ENCODE measurements at regions not wholly inside any gene's neighbourhood (a gene's known extent, or its start where the extent isn't known, plus 50 kb on each side); places are given as distances from the start of the nearest gene placed in this dataset.
"Not testable (repeated sequence)": the region's sequence is repeated elsewhere in the genome, so short reads cannot be mapped to it uniquely, and the experiment has no call there.

DNA sequence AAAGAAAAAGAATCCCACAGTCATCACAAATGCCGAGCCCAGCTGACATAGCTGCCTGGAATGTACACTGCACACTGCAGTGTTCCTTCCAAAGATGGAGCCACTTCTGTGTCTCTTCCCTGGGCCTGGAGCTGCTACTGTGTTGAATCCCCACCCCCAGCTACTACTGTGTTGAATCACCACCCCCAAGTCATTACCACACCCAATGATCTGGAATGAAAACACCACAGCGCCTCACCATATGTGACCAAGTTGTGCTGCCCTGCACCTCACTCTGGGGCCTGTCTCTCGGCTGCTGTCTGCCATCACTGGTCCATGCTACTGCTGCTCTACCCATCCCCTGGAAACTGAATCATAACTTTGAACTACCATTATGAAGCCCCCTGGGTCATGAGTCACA is 861.2 kb downstream of the UQCRFS1 start:
- no peaks in the 10 kb centered on the region for H3K36me3 ChIP-seq (ENCODE audit: control insufficient read depth in 3 of 3, insufficient read depth in 3 of 3, low read length in 3 of 3)
- no peak overlapping the region for H3K9ac ChIP-seq (ENCODE audit: low read depth in 1 of 3, low read length in 3 of 3)
- H3K4me1 ChIP-seq (ENCODE audit: control insufficient read depth in 3 of 3, insufficient read depth in 3 of 3, low read length in 3 of 3) = no peaks in the 10 kb centered on the region
- peaks cover 0 to 3% (median 0%) of the 10 kb centered on the region in 3 donors for H3K9me3 ChIP-seq (ENCODE audit: control insufficient read depth in 3 of 3, low read length in 3 of 3)
- no peak overlapping the region for H3K27ac ChIP-seq (ENCODE audit: low read depth, low read length)
- no peaks in the 10 kb centered on the region for H3K27me3 ChIP-seq (ENCODE audit: control insufficient read depth in 3 of 3, insufficient read depth in 3 of 3, low read length in 3 of 3)
- no peak overlapping the region for H3K4me3 ChIP-seq (ENCODE audit: low read length in 3 of 3)

DNA sequence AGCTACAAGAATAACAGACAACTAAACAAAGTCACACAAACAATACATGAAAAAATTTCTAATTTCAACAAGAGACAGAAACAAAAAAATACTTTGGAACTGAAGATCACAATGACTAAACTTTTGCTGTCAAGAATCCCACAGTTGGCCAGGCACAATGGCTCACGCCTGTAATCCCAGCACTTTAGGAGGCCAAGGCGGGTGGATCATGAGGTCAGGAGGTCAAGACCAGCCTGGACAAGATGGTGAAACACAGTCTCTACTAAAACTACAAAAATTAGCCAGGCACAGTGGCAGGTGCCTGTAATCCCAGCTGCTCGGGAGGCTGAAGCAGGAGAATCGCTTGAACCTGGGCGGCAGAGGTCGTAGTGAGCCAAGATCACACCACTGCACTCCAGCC is 861.6 kb downstream of the UQCRFS1 start:
- H3K27me3 ChIP-seq (ENCODE audit: control insufficient read depth in 3 of 3, insufficient read depth in 3 of 3, low read length in 3 of 3); H3K9me3 ChIP-seq (ENCODE audit: control insufficient read depth in 3 of 3, low read length in 3 of 3); H3K4me3 ChIP-seq (ENCODE audit: low read length in 3 of 3); H3K36me3 ChIP-seq (ENCODE audit: control insufficient read depth in 3 of 3, insufficient read depth in 3 of 3, low read length in 3 of 3); H3K27ac ChIP-seq (ENCODE audit: low read depth, low read length); H3K4me1 ChIP-seq (ENCODE audit: control insufficient read depth in 3 of 3, insufficient read depth in 3 of 3, low read length in 3 of 3); H3K9ac ChIP-seq (ENCODE audit: low read depth in 1 of 3, low read length in 3 of 3): not testable (repeated sequence)

DNA sequence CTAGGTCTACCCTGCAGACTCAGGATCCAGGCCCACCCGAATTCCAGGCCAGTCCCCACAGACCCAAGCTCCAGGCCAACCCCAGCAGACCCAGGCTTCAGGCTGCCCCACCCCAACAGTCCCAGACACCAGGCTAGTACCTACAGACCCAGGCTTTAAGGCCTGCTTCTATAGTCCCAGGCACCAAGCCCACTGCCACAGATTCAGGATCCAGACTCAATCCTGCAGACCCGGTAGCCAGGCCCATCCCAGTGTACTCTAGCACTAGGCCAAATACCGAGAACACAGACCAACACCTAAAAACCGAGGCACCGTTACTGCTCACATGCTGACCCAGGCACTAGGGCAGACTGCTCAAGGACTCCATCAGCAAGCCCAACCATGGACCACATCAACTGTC is 862.3 kb downstream of the UQCRFS1 start:
- H3K4me3 ChIP-seq (ENCODE audit: low read length in 3 of 3) = no peak overlapping the region
- no peaks in the 10 kb centered on the region for H3K27me3 ChIP-seq (ENCODE audit: control insufficient read depth in 3 of 3, insufficient read depth in 3 of 3, low read length in 3 of 3)
- no peak overlapping the region for H3K9ac ChIP-seq (ENCODE audit: low read depth in 1 of 3, low read length in 3 of 3)
- no peaks in the 10 kb centered on the region for H3K4me1 ChIP-seq (ENCODE audit: control insufficient read depth in 3 of 3, insufficient read depth in 3 of 3, low read length in 3 of 3)
- no peak overlapping the region for H3K27ac ChIP-seq (ENCODE audit: low read depth, low read length)
- H3K36me3 ChIP-seq (ENCODE audit: control insufficient read depth in 3 of 3, insufficient read depth in 3 of 3, low read length in 3 of 3) = no peaks in the 10 kb centered on the region
- peaks cover 0 to 3% (median 0%) of the 10 kb centered on the region in 3 donors for H3K9me3 ChIP-seq (ENCODE audit: control insufficient read depth in 3 of 3, low read length in 3 of 3)

DNA sequence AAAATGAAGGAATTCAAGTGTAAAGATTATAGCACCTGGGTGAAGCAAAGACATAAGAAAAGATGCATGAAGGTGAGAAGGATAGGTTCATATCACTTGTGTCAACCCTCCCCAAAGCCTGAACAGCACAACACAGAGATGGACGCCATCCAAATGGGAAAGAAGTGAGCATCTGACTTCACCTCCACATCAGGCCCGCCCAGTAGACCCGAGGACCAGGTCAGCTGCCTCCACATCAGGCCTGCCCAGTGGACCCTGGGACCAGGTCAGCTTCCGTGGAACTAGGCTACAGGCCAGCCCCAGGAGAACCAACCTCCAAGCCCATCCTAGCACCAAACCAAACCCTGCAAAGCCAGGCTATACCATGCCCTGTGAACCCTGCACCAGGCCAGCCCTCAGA is 862.9 kb downstream of the UQCRFS1 start:
- H3K27ac ChIP-seq (ENCODE audit: low read depth, low read length) = no peak overlapping the region
- no peak overlapping the region for H3K9ac ChIP-seq (ENCODE audit: low read depth in 1 of 3, low read length in 3 of 3)
- no peaks in the 10 kb centered on the region for H3K4me1 ChIP-seq (ENCODE audit: control insufficient read depth in 3 of 3, insufficient read depth in 3 of 3, low read length in 3 of 3)
- H3K36me3 ChIP-seq (ENCODE audit: control insufficient read depth in 3 of 3, insufficient read depth in 3 of 3, low read length in 3 of 3) = no peaks in the 10 kb centered on the region
- peaks cover 0 to under 1% (median 0%) of the 10 kb centered on the region in 3 donors for H3K27me3 ChIP-seq (ENCODE audit: control insufficient read depth in 3 of 3, insufficient read depth in 3 of 3, low read length in 3 of 3)
- peaks cover 0 to 3% (median 0%) of the 10 kb centered on the region in 3 donors for H3K9me3 ChIP-seq (ENCODE audit: control insufficient read depth in 3 of 3, low read length in 3 of 3)
- H3K4me3 ChIP-seq (ENCODE audit: low read length in 3 of 3) = no peak overlapping the region

DNA sequence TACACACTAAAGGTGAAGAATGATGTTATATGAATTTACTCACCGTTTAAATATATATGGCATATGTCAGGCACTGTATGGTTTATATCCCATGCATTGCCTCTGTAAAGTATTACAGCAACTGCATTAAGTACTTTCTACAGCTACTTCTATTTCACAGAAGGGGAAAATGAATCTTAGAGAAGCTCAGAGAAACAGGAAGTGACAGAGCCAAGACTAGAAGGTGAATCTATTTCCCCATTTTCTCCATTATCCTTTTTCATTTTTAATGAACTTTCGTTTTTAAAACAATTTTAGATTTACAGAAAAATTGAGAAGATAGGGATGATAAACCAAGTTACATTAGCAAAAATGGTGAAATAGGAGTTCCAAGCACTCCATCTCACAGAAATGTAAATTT is 863.3 kb downstream of the UQCRFS1 start:
- Histone ChIP-seq H3K9ac (ENCODE audit: low read depth in 1 of 3, low read length in 3 of 3) (no peak overlapping the region), H3K4me3 (ENCODE audit: low read length in 3 of 3) (no peak overlapping the region), H3K9me3 (ENCODE audit: control insufficient read depth in 3 of 3, low read length in 3 of 3) (peaks cover 0 to 3% (median 0%) of the 10 kb centered on the region in 3 donors), H3K36me3 (ENCODE audit: control insufficient read depth in 3 of 3, insufficient read depth in 3 of 3, low read length in 3 of 3) (no peaks in the 10 kb centered on the region), H3K27ac (ENCODE audit: low read depth, low read length) (no peak overlapping the region), H3K27me3 (ENCODE audit: control insufficient read depth in 3 of 3, insufficient read depth in 3 of 3, low read length in 3 of 3) (peaks cover 0 to 2% (median 2%) of the 10 kb centered on the region in 3 donors), H3K4me1 (ENCODE audit: control insufficient read depth in 3 of 3, insufficient read depth in 3 of 3, low read length in 3 of 3) (no peaks in the 10 kb centered on the region)

DNA sequence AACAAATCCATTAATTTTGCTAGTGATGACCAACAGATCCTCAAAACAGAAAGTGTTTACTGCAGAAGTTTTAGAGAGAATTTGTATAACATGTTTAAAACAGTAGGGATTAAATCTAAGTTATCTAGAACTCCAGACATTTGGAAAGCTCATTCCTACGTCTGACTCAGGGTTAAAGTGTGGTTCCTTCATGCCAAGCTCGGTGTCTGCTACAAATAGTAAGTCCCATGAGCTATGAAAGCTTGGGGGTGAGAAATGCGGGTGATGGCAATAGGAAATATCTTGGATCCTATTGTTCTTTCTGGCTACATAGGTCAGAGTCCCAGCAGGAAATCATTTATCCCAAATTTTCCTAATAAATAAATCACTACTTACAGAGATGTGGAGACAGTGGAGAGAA is 867.1 kb downstream of the UQCRFS1 start:
- H3K4me3 ChIP-seq (ENCODE audit: low read length in 3 of 3) = no peak overlapping the region
- no peak overlapping the region for H3K9ac ChIP-seq (ENCODE audit: low read depth in 1 of 3, low read length in 3 of 3)
- H3K9me3 ChIP-seq (ENCODE audit: control insufficient read depth in 3 of 3, low read length in 3 of 3) = no peaks in the 10 kb centered on the region
- H3K4me1 ChIP-seq (ENCODE audit: control insufficient read depth in 3 of 3, insufficient read depth in 3 of 3, low read length in 3 of 3) = no peaks in the 10 kb centered on the region
- peaks cover 0 to 2% (median 2%) of the 10 kb centered on the region in 3 donors for H3K27me3 ChIP-seq (ENCODE audit: control insufficient read depth in 3 of 3, insufficient read depth in 3 of 3, low read length in 3 of 3)
- H3K27ac ChIP-seq (ENCODE audit: low read depth, low read length) = no peak overlapping the region
- no peaks in the 10 kb centered on the region for H3K36me3 ChIP-seq (ENCODE audit: control insufficient read depth in 3 of 3, insufficient read depth in 3 of 3, low read length in 3 of 3)

DNA sequence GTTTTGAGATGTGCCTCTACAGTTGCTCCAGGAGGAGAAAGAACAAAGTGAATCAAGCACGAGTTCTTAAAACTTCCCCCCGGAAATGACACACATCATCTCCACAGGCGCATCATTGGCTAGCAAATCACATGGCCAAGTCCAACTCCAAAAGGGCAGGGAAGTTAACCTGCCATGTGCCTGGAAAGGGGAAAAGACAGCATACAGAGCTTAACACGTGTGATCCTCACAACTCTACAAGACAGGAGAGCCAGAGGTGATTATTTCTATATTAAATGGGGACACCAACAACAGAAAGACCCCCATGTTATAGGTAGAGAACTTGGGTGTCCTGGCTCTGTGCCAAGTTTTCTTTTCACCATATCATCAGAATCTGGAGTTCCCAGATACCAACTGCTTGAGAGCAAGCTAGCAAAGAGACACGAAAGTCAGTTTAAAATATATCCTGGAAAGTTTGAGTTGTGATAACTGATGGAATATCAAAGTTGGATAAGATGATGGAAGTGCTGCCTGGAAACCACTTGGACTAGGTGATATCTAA is 871.1 kb downstream of the UQCRFS1 start:
- Histone ChIP-seq H3K9me3 (ENCODE audit: control insufficient read depth in 3 of 3, low read length in 3 of 3) (peaks cover 0 to 2% (median 0%) of the 10 kb centered on the region in 3 donors), H3K36me3 (ENCODE audit: control insufficient read depth in 3 of 3, insufficient read depth in 3 of 3, low read length in 3 of 3) (no peaks in the 10 kb centered on the region), H3K4me1 (ENCODE audit: control insufficient read depth in 3 of 3, insufficient read depth in 3 of 3, low read length in 3 of 3) (no peaks in the 10 kb centered on the region), H3K27me3 (ENCODE audit: control insufficient read depth in 3 of 3, insufficient read depth in 3 of 3, low read length in 3 of 3) (peaks cover 0 to 2% (median 2%) of the 10 kb centered on the region in 3 donors), H3K27ac (ENCODE audit: low read depth, low read length) (no peak overlapping the region), H3K9ac (ENCODE audit: low read depth in 1 of 3, low read length in 3 of 3) (no peak overlapping the region), H3K4me3 (ENCODE audit: low read length in 3 of 3) (no peak overlapping the region)

DNA sequence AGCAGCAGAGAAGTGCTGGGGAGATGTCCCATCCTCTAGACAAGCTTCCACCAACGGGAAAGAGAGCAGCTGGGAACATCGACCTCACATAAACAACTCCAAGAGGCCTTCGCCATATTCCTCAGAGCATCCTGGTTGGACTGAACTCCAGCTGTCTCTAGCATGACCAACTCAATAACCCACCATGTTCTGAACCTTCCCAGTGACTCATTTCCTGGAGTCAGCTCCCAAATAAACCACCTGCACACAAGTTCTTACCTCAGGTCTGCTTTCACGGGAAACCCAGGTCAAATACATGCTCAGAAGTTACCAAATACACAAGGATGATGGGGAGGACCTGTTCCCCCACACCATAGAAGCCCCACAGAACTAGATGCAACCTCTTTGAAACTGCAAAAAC is 878.5 kb downstream of the UQCRFS1 start:
- peaks cover 0 to 2% (median 0%) of the 10 kb centered on the region in 3 donors for H3K9me3 ChIP-seq (ENCODE audit: control insufficient read depth in 3 of 3, low read length in 3 of 3)
- H3K27me3 ChIP-seq (ENCODE audit: control insufficient read depth in 3 of 3, insufficient read depth in 3 of 3, low read length in 3 of 3) = no peaks in the 10 kb centered on the region

DNA sequence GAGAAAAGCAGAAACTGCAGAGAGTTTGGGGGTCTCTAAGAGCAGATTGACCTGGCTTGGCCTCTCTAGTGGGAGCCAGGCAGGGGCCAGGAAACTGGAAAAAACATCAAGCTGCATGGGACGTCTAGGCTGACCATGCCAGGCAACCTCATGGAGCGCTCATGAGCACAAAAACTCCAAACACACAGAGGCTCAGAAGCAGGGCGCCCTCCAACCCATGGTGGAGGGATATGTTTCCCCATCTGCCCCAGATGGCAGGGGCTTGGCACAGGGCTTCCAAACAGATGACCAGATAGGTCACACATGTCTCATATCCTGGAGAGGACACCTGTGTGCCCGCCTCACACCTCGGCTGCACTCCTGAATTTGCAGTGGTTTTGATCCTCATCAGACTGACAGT is 879.0 kb downstream of the UQCRFS1 start:
- Histone ChIP-seq H3K9ac (ENCODE audit: low read depth in 1 of 3, low read length in 3 of 3) (no peak overlapping the region), H3K4me3 (ENCODE audit: low read length in 3 of 3) (no peak overlapping the region), H3K9me3 (ENCODE audit: control insufficient read depth in 3 of 3, low read length in 3 of 3) (peaks cover 0 to 2% (median 0%) of the 10 kb centered on the region in 3 donors), H3K27ac (ENCODE audit: low read depth, low read length) (no peak overlapping the region), H3K4me1 (ENCODE audit: control insufficient read depth in 3 of 3, insufficient read depth in 3 of 3, low read length in 3 of 3) (no peaks in the 10 kb centered on the region), H3K36me3 (ENCODE audit: control insufficient read depth in 3 of 3, insufficient read depth in 3 of 3, low read length in 3 of 3) (no peaks in the 10 kb centered on the region), H3K27me3 (ENCODE audit: control insufficient read depth in 3 of 3, insufficient read depth in 3 of 3, low read length in 3 of 3) (no peaks in the 10 kb centered on the region)

More for the DNA sequence above, 878.5 kb downstream of the UQCRFS1 start:
- Histone ChIP-seq H3K36me3 (ENCODE audit: control insufficient read depth in 3 of 3, insufficient read depth in 3 of 3, low read length in 3 of 3) (no peaks in the 10 kb centered on the region), H3K9ac (ENCODE audit: low read depth in 1 of 3, low read length in 3 of 3) (no peak overlapping the region), H3K4me3 (ENCODE audit: low read length in 3 of 3) (no peak overlapping the region), H3K4me1 (ENCODE audit: control insufficient read depth in 3 of 3, insufficient read depth in 3 of 3, low read length in 3 of 3) (no peaks in the 10 kb centered on the region), H3K27ac (ENCODE audit: low read depth, low read length) (no peak overlapping the region)

DNA sequence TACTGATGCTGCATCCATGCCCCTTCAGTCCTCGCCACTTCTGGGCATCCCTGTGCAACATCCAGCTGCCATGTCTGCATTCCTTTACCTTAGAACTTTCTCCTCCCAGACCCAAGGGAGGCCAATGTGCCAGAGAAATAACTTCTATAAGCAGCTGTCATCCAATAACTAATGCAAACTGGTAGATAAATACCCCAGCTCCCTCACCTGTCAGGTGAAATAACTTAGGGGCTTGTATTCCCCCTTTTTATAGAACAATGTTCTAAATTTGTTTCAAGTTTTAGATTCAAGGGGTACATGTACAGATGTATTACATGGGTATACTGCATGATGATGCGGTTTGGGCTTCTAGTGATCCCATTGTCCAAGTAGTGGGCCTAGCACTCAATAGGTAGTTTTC is 880.1 kb downstream of the UQCRFS1 start:
- no peaks in the 10 kb centered on the region for H3K27me3 ChIP-seq (ENCODE audit: control insufficient read depth in 3 of 3, insufficient read depth in 3 of 3, low read length in 3 of 3)
- no peak overlapping the region for H3K4me3 ChIP-seq (ENCODE audit: low read length in 3 of 3)
- H3K27ac ChIP-seq (ENCODE audit: low read depth, low read length) = no peak overlapping the region
- no peaks in the 10 kb centered on the region for H3K36me3 ChIP-seq (ENCODE audit: control insufficient read depth in 3 of 3, insufficient read depth in 3 of 3, low read length in 3 of 3)
- H3K9ac ChIP-seq (ENCODE audit: low read depth in 1 of 3, low read length in 3 of 3) = no peak overlapping the region
- H3K4me1 ChIP-seq (ENCODE audit: control insufficient read depth in 3 of 3, insufficient read depth in 3 of 3, low read length in 3 of 3) = no peaks in the 10 kb centered on the region
- no peaks in the 10 kb centered on the region for H3K9me3 ChIP-seq (ENCODE audit: control insufficient read depth in 3 of 3, low read length in 3 of 3)
